ENCODE measurements at regions not wholly inside any gene's neighbourhood (a gene's known extent, or its start where the extent isn't known, plus 50 kb on each side); places are given as distances from the start of the nearest gene placed in this dataset.

DNA sequence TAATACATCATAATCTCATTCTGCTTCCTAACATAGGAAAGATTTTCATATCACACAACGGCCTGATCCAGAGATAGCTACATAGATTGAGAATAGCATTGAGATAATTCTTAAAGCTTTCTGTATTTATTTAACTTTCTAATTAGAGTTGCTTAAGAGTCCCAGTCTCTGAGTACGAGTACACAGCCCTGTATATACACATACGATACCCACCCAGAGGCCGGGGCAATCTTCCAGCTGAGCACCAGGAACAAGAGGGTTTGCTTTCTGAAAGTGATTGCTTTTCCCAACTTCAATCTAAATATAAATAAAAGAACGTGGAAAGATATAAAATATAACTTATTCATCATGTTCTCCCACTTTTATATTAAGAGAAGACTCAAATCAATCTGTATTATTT, 313.8 kb downstream of the COL12A1 start:
- TF ChIP-seq, protein P1, sequence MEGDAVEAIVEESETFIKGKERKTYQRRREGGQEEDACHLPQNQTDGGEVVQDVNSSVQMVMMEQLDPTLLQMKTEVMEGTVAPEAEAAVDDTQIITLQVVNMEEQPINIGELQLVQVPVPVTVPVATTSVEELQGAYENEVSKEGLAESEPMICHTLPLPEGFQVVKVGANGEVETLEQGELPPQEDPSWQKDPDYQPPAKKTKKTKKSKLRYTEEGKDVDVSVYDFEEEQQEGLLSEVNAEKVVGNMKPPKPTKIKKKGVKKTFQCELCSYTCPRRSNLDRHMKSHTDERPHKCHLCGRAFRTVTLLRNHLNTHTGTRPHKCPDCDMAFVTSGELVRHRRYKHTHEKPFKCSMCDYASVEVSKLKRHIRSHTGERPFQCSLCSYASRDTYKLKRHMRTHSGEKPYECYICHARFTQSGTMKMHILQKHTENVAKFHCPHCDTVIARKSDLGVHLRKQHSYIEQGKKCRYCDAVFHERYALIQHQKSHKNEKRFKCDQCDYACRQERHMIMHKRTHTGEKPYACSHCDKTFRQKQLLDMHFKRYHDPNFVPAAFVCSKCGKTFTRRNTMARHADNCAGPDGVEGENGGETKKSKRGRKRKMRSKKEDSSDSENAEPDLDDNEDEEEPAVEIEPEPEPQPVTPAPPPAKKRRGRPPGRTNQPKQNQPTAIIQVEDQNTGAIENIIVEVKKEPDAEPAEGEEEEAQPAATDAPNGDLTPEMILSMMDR (conservative IDR thresholded peaks at IDR 0.05; ENCODE audit: low read depth in 2 of 2) = no peak
- TF ChIP-seq POLR2AphosphoS5 (IDR thresholded peaks at IDR 0.05; ENCODE audit: low read depth) (no peak), EZH2 (IDR thresholded peaks at IDR 0.05; ENCODE audit: low read depth, unreplicated experiment) (no peak)

All from GM23338 (cell line).